GM12878 (cell line): ENCODE measurements at regions not wholly inside any gene's neighbourhood (a gene's known extent, or its start where the extent isn't known, plus 50 kb on each side); places are given as distances from the start of the nearest gene placed in this dataset.

Source experiments
- ATAC-seq: fragments of 200-7000 bp; cut with Tn5 transposase; 3 replicates; pipeline ENCODE4 v1.9.1; 2020; ENCODE audit warnings: mild to moderate bottlenecking, moderate library complexity
- BruUV-seq: library from RNA; stranded (reverse); fragments of 400-500 nt; replicated peaks from 2 replicates; lab custom pipeline; 2021; lab: Mats Ljungman, UMichigan
- CTCF ChIA-PET: fragments of 300-600 bp; sonication (Branson Sonifier 250); formaldehyde crosslinking; extraction: SDS; loops from one replicate; lab custom pipeline; 2021; ENCODE audit warnings: inconsistent platforms; lab: Yijun Ruan, JAX
- POLR2A ChIA-PET: fragments of 350-600 bp; formaldehyde crosslinking; extraction: SDS; loops from one replicate; lab custom pipeline; 2021; ENCODE audit warnings: inconsistent platforms; lab: Charles Lee
- RAD21 ChIA-PET: fragments of 300-600 bp; sonication (Branson Sonifier 250); formaldehyde crosslinking; loops from one replicate; lab custom pipeline; 2023; ENCODE audit warnings: antibody characterized with exemption; ENCODE audit not compliant: unreplicated experiment; lab: Charles Lee
- SMC1A ChIA-PET: fragments of 300-600 bp; sonication (Branson Sonifier 250); formaldehyde crosslinking; loops from one replicate; lab custom pipeline; 2023; ENCODE audit not compliant: unreplicated experiment, uncharacterized antibody; lab: Charles Lee
- DNase-seq: peaks from one replicate; pipeline ENCODE4 v3.0.0-alpha.2; 2011; ENCODE audit warnings: low read depth, low spot score
- FAIRE-seq: peaks from 3 replicates; lab custom pipeline; 2011; peaks lifted over from hg19 to GRCh38; lab: Jason Lieb, UNC
- H2AFZ ChIP-seq: 2 replicates; pipeline ENCODE4 v1.6.0; 2011; ENCODE audit warnings: low read depth, low read length, control low read depth; ENCODE audit not compliant: control insufficient read depth
- H3K27ac ChIP-seq: 2 replicates; pipeline ENCODE4 v1.5.1; 2011; ENCODE audit warnings: control low read depth; ENCODE audit not compliant: control insufficient read depth, insufficient read depth
- H3K27me3 ChIP-seq, 2 experiments: replicated peaks in 1 of 2; 2 replicates each; pipeline versions ENCODE4 v1.6.0 to v1.6.1; 2011; ENCODE audit warnings: low read length in 1 of 2; ENCODE audit not compliant: control insufficient read depth in 2 of 2, insufficient read depth in 2 of 2
- H3K36me3 ChIP-seq, 2 experiments: 2 replicates each; pipeline ENCODE4 v1.5.1; 2011; ENCODE audit warnings: low read length in 1 of 2; ENCODE audit not compliant: control insufficient read depth in 2 of 2, insufficient read depth in 2 of 2
- H3K4me1 ChIP-seq: 2 replicates; pipeline ENCODE4 v1.6.1; 2011; ENCODE audit warnings: mild to moderate bottlenecking, low read length, moderate library complexity, mixed read lengths; ENCODE audit not compliant: control insufficient read depth, insufficient read depth
- H3K4me2 ChIP-seq: 2 replicates; pipeline ENCODE4 v1.6.0; 2011; ENCODE audit warnings: control low read depth; ENCODE audit not compliant: control insufficient read depth, insufficient read depth
- H3K4me3 ChIP-seq: fragments of 200-600 bp; sonication (generic); 2 replicates; pipeline ENCODE4 v1.5.1; 2016
- H3K79me2 ChIP-seq: 2 replicates; pipeline ENCODE4 v1.6.0; 2011; ENCODE audit warnings: low read length; ENCODE audit not compliant: control insufficient read depth, insufficient read depth
- H3K9ac ChIP-seq: 2 replicates; pipeline ENCODE4 v1.8.0; 2011; ENCODE audit warnings: low read length, control low read depth, mixed read lengths; ENCODE audit not compliant: control insufficient read depth, insufficient read depth
- H3K9me3 ChIP-seq: replicated peaks from 3 replicates; pipeline ENCODE4 v1.5.1; 2011; ENCODE audit warnings: mild to moderate bottlenecking, low read length; ENCODE audit not compliant: control insufficient read depth, insufficient read depth
- H4K20me1 ChIP-seq: 2 replicates; pipeline ENCODE4 v1.6.0; 2011; ENCODE audit not compliant: control insufficient read depth, insufficient read depth
- BMI1 ChIP-seq: fragments of 450-650 bp; IDR thresholded peaks from 2 replicates; pipeline ENCODE4 v1.6.1; 2016; ENCODE audit warnings: mild to moderate bottlenecking, moderate library complexity, borderline replicate concordance
- CTCF ChIP-seq, 3 experiments: IDR thresholded peaks in 2 of 3; conservative IDR thresholded peaks in 1 of 3; 2 replicates each; pipeline ENCODE4 v1.5.1; 2011; ENCODE audit warnings: low read depth in 3 of 3, low read length in 3 of 3, mild to moderate bottlenecking in 3 of 3, control low read depth in 2 of 3, moderate library complexity in 2 of 3, inconsistent platforms in 1 of 3, mixed read lengths in 1 of 3; ENCODE audit not compliant: control insufficient read depth in 2 of 3, insufficient read depth in 1 of 3; ENCODE audit errors: extremely low read depth in 1 of 3
- EZH2 ChIP-seq: IDR thresholded peaks from 2 replicates; pipeline ENCODE4 v1.6.1; 2012; ENCODE audit warnings: low read depth, mild to moderate bottlenecking, control low read depth, inconsistent platforms, low read length, borderline replicate concordance; ENCODE audit not compliant: control insufficient read depth
- FOXM1 ChIP-seq: IDR thresholded peaks from 2 replicates; pipeline ENCODE4 v1.6.1; 2012; ENCODE audit warnings: low read depth, mild to moderate bottlenecking, inconsistent platforms, low read length, moderate library complexity
- HDGF ChIP-seq: fragments of 450-650 bp; IDR thresholded peaks from 2 replicates; pipeline ENCODE4 v1.6.1; 2016; ENCODE audit warnings: antibody characterized with exemption
- NBN ChIP-seq: fragments of 450-650 bp; IDR thresholded peaks from 2 replicates; pipeline ENCODE4 v1.6.1; 2016
- RB1 ChIP-seq: fragments of 450-650 bp; formaldehyde crosslinking; IDR thresholded peaks from 2 replicates; pipeline ENCODE4 v1.6.1; 2017; ENCODE audit warnings: mild to moderate bottlenecking, borderline replicate concordance
- RFX5 ChIP-seq: IDR thresholded peaks from 2 replicates; pipeline ENCODE4 v1.6.1; 2011; ENCODE audit warnings: low read depth, low read length, improper control_type of control experiment
- USF1 ChIP-seq: IDR thresholded peaks from 2 replicates; pipeline ENCODE4 v1.6.1; 2011; ENCODE audit warnings: borderline replicate concordance, low read depth, mild to moderate bottlenecking, moderate library complexity, mixed read lengths, low read length; ENCODE audit not compliant: insufficient read depth; ENCODE audit errors: extremely low read length
- WGBS: methylation state at CpG from one replicate; pipeline ENCODE4 v1.1.6; 2016; ENCODE audit warnings: low lambda C conversion rate; ENCODE audit not compliant: insufficient replicate concordance, insufficient coverage; ENCODE audit errors: missing lambda C conversion rate; 5-methylcytosine and 5-hydroxymethylcytosine counted together
- in situ Hi-C: fragments of 300-500 bp; cut with MboI; formaldehyde crosslinking; loops from 9 replicates; pipeline ENCODE4 v1.14.3; 2018; ENCODE audit warnings: mixed read lengths
- intact Hi-C: fragments of 100-400 bp; cut with micrococcal nuclease; formaldehyde crosslinking; loops from one replicate; pipeline ENCODE4 v1.14.2; 2022; ENCODE audit not compliant: unreplicated experiment

DNA sequence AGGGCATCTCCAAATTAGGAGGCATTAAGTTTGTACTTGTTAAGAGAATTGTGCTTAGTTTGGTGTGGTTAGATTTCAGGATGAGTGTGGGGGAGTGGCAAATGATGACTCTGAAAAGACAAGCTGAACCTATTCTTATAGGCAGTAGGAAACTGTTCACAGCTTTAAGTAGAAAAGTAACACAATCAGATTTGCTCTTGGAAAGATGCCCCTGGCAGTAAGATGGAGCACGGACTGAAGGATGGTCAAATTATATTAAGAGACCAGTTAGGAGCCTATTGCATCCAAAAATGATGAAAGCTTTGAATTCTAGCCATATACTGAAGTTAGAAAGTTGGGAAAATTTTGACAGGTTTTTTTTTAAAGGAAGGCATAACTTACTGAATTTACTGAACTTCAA lies 254.2 kb upstream of the MEF2C start:
- Histone ChIP-seq H3K9ac (no peak overlapping the region), H3K36me3 (no peaks in the 10 kb centered on the region), H3K27ac (no peak overlapping the region), H2AFZ (no peak overlapping the region), H3K4me3 (no peak overlapping the region), H3K79me2 (no peaks in the 10 kb centered on the region), H3K4me2 (no peak overlapping the region), H3K27me3 (no peaks in the 10 kb centered on the region)
- intact Hi-C loops = no loop called here
- ChIA-PET POLR2A (no interaction called here), RAD21 (no interaction called here)
- BruUV-seq = no TSS peak
- DNase-seq (no peak), ATAC-seq (no peak)
- in situ Hi-C loops = no loop called here
- no peak for TF ChIP-seq BMI1
- TF ChIP-seq, all 136 proteins: peak for 0
- ChIA-PET SMC1A (interaction anchor here (0.6 to 1.3 kb wide), 2 partner anchors 25 to 27 kb away, joined by 3 to 4 read pairs; no protein-coding TSS in a partner anchor), CTCF (interaction anchor here (1.2 kb wide), 1 partner anchor 8 kb away, joined by 3 read pairs; no protein-coding TSS in a partner anchor)
- H4K20me1 ChIP-seq = no peaks in the 10 kb centered on the region
- no peaks in the 10 kb centered on the region for H3K9me3 ChIP-seq
- no peaks in the 10 kb centered on the region for H3K4me1 ChIP-seq
- FAIRE-seq = no peak
- WGBS = 94% methylated on average over 1 of the region's 1 CpG

DNA sequence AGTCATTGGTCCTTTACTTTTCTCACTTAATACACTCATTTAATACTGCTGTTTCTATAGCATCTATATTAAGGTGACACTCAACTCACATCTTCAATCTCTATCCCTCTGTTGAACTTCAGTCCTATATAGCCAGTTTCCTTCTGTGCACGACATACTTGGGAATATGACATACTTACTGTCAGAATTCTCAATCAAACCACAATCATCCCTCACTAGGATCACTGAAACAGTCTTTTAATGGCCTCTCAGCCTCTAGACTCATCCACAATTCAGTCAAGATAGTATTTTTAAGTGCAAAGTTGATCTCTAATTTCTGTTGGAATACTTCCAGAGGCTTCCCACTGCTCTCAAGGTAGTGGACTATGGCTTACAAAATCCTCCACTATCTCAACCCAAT lies 251.0 kb upstream of the MEF2C start:
- ATAC-seq (no peak), DNase-seq (no peak), FAIRE-seq (no peak)
- Histone ChIP-seq H3K27me3 (no peaks in the 10 kb centered on the region), H4K20me1 (no peaks in the 10 kb centered on the region), H3K79me2 (no peaks in the 10 kb centered on the region), H2AFZ (no peak overlapping the region), H3K4me2 (no peak overlapping the region), H3K9me3 (no peaks in the 10 kb centered on the region), H3K27ac (no peak overlapping the region), H3K4me3 (no peak overlapping the region), H3K4me1 (no peaks in the 10 kb centered on the region), H3K36me3 (no peaks in the 10 kb centered on the region), H3K9ac (no peak overlapping the region)
- ChIA-PET SMC1A (interaction anchor here (1.6 kb wide), 1 partner anchor 24 kb away, joined by 3 read pairs; no protein-coding TSS in a partner anchor), POLR2A (no interaction called here), RAD21 (no interaction called here), CTCF (no interaction called here)
- no peak for TF ChIP-seq CTCF (IDR thresholded peaks at IDR 0.05 in 2 of 3, conservative IDR thresholded peaks at IDR 0.05 in 1 of 3; ENCODE audit: control insufficient read depth in 2 of 3, extremely low read depth in 1 of 3, insufficient read depth in 1 of 3, low read depth in 3 of 3, low read length in 3 of 3)
- no peak for TF ChIP-seq RFX5
- no peak for TF ChIP-seq FOXM1
- TF ChIP-seq NBN = no peak
- no peak for TF ChIP-seq HDGF
- no peak for TF ChIP-seq USF1
- no peak for TF ChIP-seq EZH2
- no peak for TF ChIP-seq RB1
- in situ Hi-C loops = no loop called here
- intact Hi-C loops = no loop called here
- 100% methylated on average over 1 of the region's 1 CpG for WGBS
- BruUV-seq = no TSS peak
